B cell (primary cell): ENCODE measurements at regions not wholly inside any gene's neighbourhood (a gene's known extent, or its start where the extent isn't known, plus 50 kb on each side); places are given as distances from the start of the nearest gene placed in this dataset.

Source experiments
- ATAC-seq: fragments of 200-7000 bp; cut with Tn5 transposase; one replicate; pipeline ENCODE4 v1.10.0; 2021; ENCODE audit warnings: low read depth, mild to moderate bottlenecking, moderate number of reproducible peaks, moderate library complexity
- CTCF ChIA-PET: fragments of 350-600 bp; sonication (Branson Sonifier 250); formaldehyde crosslinking; loops from one replicate; lab custom pipeline; 2021; ENCODE audit warnings: antibody characterized with exemption, inconsistent platforms; lab: Charles Lee
- POLR2A ChIA-PET: fragments of 350-600 bp; sonication (Branson Sonifier 250); formaldehyde crosslinking; loops from one replicate; lab custom pipeline; 2021; ENCODE audit warnings: antibody characterized with exemption; lab: Charles Lee
- DNase-seq: peaks from one replicate; pipeline ENCODE4 v3.0.0; 2013
- H2AFZ ChIP-seq: 2 replicates; pipeline ENCODE4 v1.6.1; 2012; ENCODE audit warnings: mild to moderate bottlenecking, low read depth, low read length; ENCODE audit not compliant: insufficient read depth, poor library complexity, severe bottlenecking
- H3K27ac ChIP-seq, 2 donors: 1 replicate in 1 of 2; 2 replicates in 1 of 2; pipeline ENCODE4 v1.5.1; 2012 to 2013; ENCODE audit warnings: low read length in 2 of 2, mild to moderate bottlenecking in 2 of 2, moderate library complexity in 1 of 2
- H3K27me3 ChIP-seq, 4 experiments: fragments of 200-600 bp in 1 of 4; sonication (generic) in 1 of 4; replicated peaks in 1 of 4; 1 replicate in 2 of 4; 2 replicates in 2 of 4; pipeline versions ENCODE4 v1.6.1 to v1.7.0; 2013 to 2016; ENCODE audit warnings: low read length in 3 of 4, mild to moderate bottlenecking in 2 of 4, mixed read lengths in 1 of 4, moderate library complexity in 1 of 4; ENCODE audit not compliant: insufficient read depth in 4 of 4, control insufficient read depth in 3 of 4; ENCODE audit errors: control extremely low read depth in 1 of 4
- H3K36me3 ChIP-seq, 2 experiments: replicated peaks in 1 of 2; 1 replicate in 1 of 2; 2 replicates in 1 of 2; pipeline versions ENCODE4 v1.6.1 to v1.7.1; 2013; ENCODE audit warnings: low read length in 1 of 2; ENCODE audit not compliant: insufficient read depth in 2 of 2, control insufficient read depth in 1 of 2; ENCODE audit errors: control extremely low read depth in 1 of 2, extremely low read depth in 1 of 2
- H3K4me1 ChIP-seq, 2 donors: fragments of 200-600 bp in 1 of 2; sonication (generic) in 1 of 2; 1 replicate in 1 of 2; 2 replicates in 1 of 2; pipeline versions ENCODE4 v1.5.1 to v1.6.1; 2013 to 2017; ENCODE audit warnings: low read length in 2 of 2; ENCODE audit not compliant: control insufficient read depth in 2 of 2, insufficient read depth in 2 of 2
- H3K4me2 ChIP-seq: replicated peaks from 2 replicates; pipeline ENCODE3; 2012; ENCODE audit warnings: mild to moderate bottlenecking, low read depth, low read length; ENCODE audit not compliant: poor library complexity, severe bottlenecking
- H3K4me3 ChIP-seq, 5 experiments: fragments of 200-600 bp in 1 of 5; sonication (generic) in 1 of 5; 1 replicate in 3 of 5; 2 replicates in 2 of 5; pipeline versions ENCODE4 v1.5.1 to v1.7.0; 2011 to 2016; ENCODE audit warnings: low read length in 4 of 5, mild to moderate bottlenecking in 4 of 5, low read depth in 2 of 5, control low read depth in 1 of 5, moderate library complexity in 1 of 5; ENCODE audit not compliant: insufficient read depth in 1 of 5; ENCODE audit errors: control extremely low read depth in 1 of 5, extremely low read depth in 1 of 5
- H3K79me2 ChIP-seq: fragments of 200-600 bp; sonication (generic); one replicate; pipeline ENCODE4 v1.6.0; 2016; ENCODE audit warnings: low read length; ENCODE audit not compliant: control insufficient read depth, insufficient read depth
- H3K9ac ChIP-seq: fragments of 200-600 bp; sonication (generic); 2 replicates; pipeline ENCODE4 v1.6.1; 2017; ENCODE audit warnings: mild to moderate bottlenecking, low read length, moderate library complexity
- H3K9me3 ChIP-seq, 3 donors: one replicate each; pipeline versions ENCODE4 v1.6.1 to v1.7.1; 2013; ENCODE audit warnings: low read length in 2 of 3; ENCODE audit not compliant: control insufficient read depth in 2 of 3, insufficient read depth in 1 of 3; ENCODE audit errors: control extremely low read depth in 1 of 3
- H4K20me1 ChIP-seq: 2 replicates; pipeline ENCODE4 v1.6.0; 2012; ENCODE audit warnings: mild to moderate bottlenecking, low read length; ENCODE audit not compliant: insufficient read depth, control insufficient read depth, poor library complexity, severe bottlenecking
- H3K27ac Mint-ChIP-seq: one replicate; pipeline ENCODE4 v1.8.0; 2021; ENCODE audit warnings: mixed read lengths
- H3K27me3 Mint-ChIP-seq: one replicate; pipeline ENCODE4 v1.8.0; 2021; ENCODE audit warnings: mixed read lengths
- H3K4me1 Mint-ChIP-seq: one replicate; pipeline ENCODE4 v1.8.0; 2021; ENCODE audit warnings: mixed read lengths
- H3K4me3 Mint-ChIP-seq: one replicate; pipeline ENCODE4 v1.8.0; 2021; ENCODE audit warnings: mixed read lengths
- H3K9me3 Mint-ChIP-seq: one replicate; pipeline ENCODE4 v1.8.0; 2022; ENCODE audit warnings: mixed read lengths; ENCODE audit not compliant: insufficient read depth
- CTCF ChIP-seq: fragments of 200-600 bp; IDR thresholded peaks from one replicate; pipeline ENCODE4 v1.8.0; 2022; ENCODE audit warnings: antibody characterized with exemption, mild to moderate bottlenecking
- EZH2 ChIP-seq: IDR thresholded peaks from 2 replicates; pipeline ENCODE4 v1.6.1; 2012; ENCODE audit warnings: borderline replicate concordance, low read depth, mild to moderate bottlenecking, moderate library complexity, low read length; ENCODE audit not compliant: insufficient read depth, poor library complexity, severe bottlenecking
- WGBS: methylation state at CpG from one replicate; pipeline ENCODE4 v1.1.5; 2013; ENCODE audit warnings: missing lambda C conversion rate; ENCODE audit not compliant: insufficient coverage; 5-methylcytosine and 5-hydroxymethylcytosine counted together
- intact Hi-C: fragments of 100-400 bp; cut with micrococcal nuclease; formaldehyde crosslinking; loops from one replicate; pipeline ENCODE4 v1.10.0; 2022

DNA sequence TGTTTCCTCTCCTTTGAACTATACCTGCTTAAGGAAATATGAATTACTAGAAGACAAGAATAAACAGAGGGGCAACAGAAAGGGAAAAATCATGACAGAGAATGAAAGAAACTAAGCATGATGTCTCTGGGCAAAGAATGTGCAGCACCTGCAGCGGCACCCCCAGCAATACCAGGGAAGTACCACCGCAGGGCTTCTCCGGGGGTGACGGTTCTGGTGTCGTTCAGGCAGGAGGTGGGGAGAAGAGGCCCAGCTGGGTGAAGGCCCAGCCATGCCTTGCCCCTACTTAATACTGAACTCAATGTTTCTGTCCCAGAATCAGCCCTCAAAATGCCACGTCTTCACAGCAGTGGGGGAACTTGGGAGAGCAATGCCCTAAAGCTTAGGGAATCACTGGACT is 337.6 kb downstream of the CDC14C start:
- no peak for DNase-seq
- intact Hi-C loops: no loop called here

GRCh38 chr7:49264530-49264929 is 340.2 kb downstream of the CDC14C start:
- intact Hi-C loops: no loop called here
- Histone ChIP-seq H4K20me1 (no peaks in the 10 kb centered on the region), H2AFZ (no peak overlapping the region), H3K4me2 (no peak overlapping the region), H3K36me3 (no peaks in the 10 kb centered on the region), H3K4me1 (no peaks in the 10 kb centered on the region), H3K9ac (no peak overlapping the region), H3K27ac (no peak overlapping the region), H3K4me3 (no peak overlapping the region), H3K79me2 (no peaks in the 10 kb centered on the region), H3K27me3 (no peaks in the 10 kb centered on the region), H3K9me3 (peaks cover 0 to 14% (median 0%) of the 10 kb centered on the region in 3 donors)
- ATAC-seq: no peak
- CTCF ChIA-PET: no interaction called here
- Mint-ChIP-seq H3K27ac (no peak overlapping the region), H3K27me3 (no peaks in the 10 kb centered on the region), H3K4me3 (no peak overlapping the region), H3K9me3 (no peaks in the 10 kb centered on the region), H3K4me1 (no peaks in the 10 kb centered on the region)
- TF ChIP-seq CTCF (no peak), EZH2 (no peak)
- no peak for DNase-seq
- POLR2A ChIA-PET: no interaction called here
- 71% methylated on average over 2 of the region's 3 CpGs for WGBS

More for the DNA sequence above, 337.6 kb downstream of the CDC14C start:
- Histone ChIP-seq H2AFZ (no peak overlapping the region), H3K27ac (no peak overlapping the region), H3K4me1 (no peaks in the 10 kb centered on the region), H3K4me2 (no peak overlapping the region), H3K79me2 (no peaks in the 10 kb centered on the region), H3K36me3 (no peaks in the 10 kb centered on the region), H3K27me3 (no peaks in the 10 kb centered on the region), H3K4me3 (no peak overlapping the region), H4K20me1 (no peaks in the 10 kb centered on the region), H3K9ac (no peak overlapping the region), H3K9me3 (peaks cover 0 to 14% (median 0%) of the 10 kb centered on the region in 3 donors)
- CTCF ChIA-PET: no interaction called here
- peaks cover 2% of the 10 kb centered on the region for H3K9me3 Mint-ChIP-seq
- no peaks in the 10 kb centered on the region for H3K27me3 Mint-ChIP-seq
- no CpG with 5 or more reads among the region's 6 CpGs for WGBS
- H3K4me3 Mint-ChIP-seq: no peak overlapping the region
- POLR2A ChIA-PET: no interaction called here
- H3K27ac Mint-ChIP-seq: no peak overlapping the region
- no peaks in the 10 kb centered on the region for H3K4me1 Mint-ChIP-seq
- no peak for TF ChIP-seq CTCF
- TF ChIP-seq EZH2: no peak
- ATAC-seq: no peak
